ENCODE measurements at regions not wholly inside any gene's neighbourhood (a gene's known extent, or its start where the extent isn't known, plus 50 kb on each side); places are given as distances from the start of the nearest gene placed in this dataset.

GRCh38 chr13:33994198-33994597, 176.2 kb downstream of the RFC3 start:
- TF ChIP-seq CTCF (IDR thresholded peaks at IDR 0.05; ENCODE audit: insufficient read depth, low read length) = no peak
- TF ChIP-seq, protein P1, sequence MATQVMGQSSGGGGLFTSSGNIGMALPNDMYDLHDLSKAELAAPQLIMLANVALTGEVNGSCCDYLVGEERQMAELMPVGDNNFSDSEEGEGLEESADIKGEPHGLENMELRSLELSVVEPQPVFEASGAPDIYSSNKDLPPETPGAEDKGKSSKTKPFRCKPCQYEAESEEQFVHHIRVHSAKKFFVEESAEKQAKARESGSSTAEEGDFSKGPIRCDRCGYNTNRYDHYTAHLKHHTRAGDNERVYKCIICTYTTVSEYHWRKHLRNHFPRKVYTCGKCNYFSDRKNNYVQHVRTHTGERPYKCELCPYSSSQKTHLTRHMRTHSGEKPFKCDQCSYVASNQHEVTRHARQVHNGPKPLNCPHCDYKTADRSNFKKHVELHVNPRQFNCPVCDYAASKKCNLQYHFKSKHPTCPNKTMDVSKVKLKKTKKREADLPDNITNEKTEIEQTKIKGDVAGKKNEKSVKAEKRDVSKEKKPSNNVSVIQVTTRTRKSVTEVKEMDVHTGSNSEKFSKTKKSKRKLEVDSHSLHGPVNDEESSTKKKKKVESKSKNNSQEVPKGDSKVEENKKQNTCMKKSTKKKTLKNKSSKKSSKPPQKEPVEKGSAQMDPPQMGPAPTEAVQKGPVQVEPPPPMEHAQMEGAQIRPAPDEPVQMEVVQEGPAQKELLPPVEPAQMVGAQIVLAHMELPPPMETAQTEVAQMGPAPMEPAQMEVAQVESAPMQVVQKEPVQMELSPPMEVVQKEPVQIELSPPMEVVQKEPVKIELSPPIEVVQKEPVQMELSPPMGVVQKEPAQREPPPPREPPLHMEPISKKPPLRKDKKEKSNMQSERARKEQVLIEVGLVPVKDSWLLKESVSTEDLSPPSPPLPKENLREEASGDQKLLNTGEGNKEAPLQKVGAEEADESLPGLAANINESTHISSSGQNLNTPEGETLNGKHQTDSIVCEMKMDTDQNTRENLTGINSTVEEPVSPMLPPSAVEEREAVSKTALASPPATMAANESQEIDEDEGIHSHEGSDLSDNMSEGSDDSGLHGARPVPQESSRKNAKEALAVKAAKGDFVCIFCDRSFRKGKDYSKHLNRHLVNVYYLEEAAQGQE (IDR thresholded peaks at IDR 0.05; ENCODE audit: insufficient replicate concordance, low read depth) = no peak

Data from HL-60 (cell line).